GM12801 (cell line): ENCODE measurements at regions not wholly inside any gene's neighbourhood (a gene's known extent, or its start where the extent isn't known, plus 50 kb on each side); places are given as distances from the start of the nearest gene placed in this dataset.

Experiments
- CTCF ChIP-seq: IDR thresholded peaks from one replicate; pipeline ENCODE4 v1.5.1; 2011; ENCODE audit warnings: control low read depth; ENCODE audit not compliant: insufficient read length; ENCODE audit errors: extremely low read depth

DNA sequence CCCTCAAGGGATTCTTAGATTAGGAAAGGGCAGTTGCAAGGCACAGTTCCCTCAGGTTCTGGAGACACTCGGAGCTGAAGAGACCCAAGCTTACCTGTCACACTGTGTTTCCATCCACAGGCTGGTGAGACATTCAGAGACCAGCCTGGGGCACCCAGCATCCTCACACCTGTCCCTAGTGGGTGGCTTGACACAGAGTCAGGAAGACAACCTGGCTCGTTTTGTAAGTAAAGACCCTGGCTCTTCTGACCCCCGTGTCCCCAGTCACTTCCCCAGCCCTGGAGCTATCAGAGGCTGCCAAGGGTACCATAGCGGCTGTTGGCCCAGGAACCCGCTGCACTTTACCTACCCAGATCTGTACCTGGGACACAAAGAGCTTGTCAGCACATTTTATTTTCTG is 409.8 kb downstream of the MATN1 start:
- TF ChIP-seq CTCF, result no peak

GRCh38 chr1:30313176-30313575 is 410.2 kb downstream of the MATN1 start:
- TF ChIP-seq CTCF, result no peak

DNA sequence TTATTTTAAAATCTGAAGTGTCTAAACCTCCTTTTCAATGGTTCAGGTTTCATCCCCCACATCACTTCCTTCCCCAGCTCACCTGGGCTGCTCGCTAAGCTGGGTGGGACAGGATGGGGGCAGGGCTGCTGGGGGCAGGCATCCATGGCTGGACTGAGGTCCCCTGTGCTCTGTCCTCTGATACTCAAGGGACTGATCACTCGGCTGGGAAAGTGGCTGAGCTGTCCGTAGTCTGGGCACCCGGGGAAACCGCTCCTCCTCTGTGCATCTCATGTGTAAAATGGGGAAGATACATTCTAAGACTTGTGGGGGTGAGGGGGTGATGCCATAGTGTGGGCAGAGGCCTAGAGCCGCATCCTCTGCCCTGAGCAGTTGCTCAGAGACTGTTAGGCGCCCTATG is 411.2 kb downstream of the MATN1 start:
- TF ChIP-seq CTCF, result no peak

DNA sequence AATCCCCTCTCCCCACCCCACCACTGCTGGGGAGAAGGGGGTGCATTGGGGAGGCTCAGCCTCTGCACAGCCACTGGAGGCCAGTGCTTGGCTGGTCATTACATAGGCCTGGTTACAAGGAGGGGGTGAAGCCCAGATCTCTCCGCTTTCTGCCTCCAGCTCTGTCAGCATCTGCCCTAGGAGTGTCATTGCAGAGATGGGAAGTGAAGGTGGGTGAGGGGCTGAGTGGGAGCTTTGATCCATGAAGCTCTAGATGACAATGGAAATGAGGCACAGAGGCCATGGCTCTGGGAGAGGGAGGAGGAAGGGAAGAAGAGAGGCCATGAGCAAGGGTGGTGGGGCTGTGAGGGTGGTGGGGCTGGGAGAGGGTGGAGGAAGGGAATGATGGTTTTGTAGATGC is 411.6 kb downstream of the MATN1 start:
- TF ChIP-seq CTCF, result no peak

DNA sequence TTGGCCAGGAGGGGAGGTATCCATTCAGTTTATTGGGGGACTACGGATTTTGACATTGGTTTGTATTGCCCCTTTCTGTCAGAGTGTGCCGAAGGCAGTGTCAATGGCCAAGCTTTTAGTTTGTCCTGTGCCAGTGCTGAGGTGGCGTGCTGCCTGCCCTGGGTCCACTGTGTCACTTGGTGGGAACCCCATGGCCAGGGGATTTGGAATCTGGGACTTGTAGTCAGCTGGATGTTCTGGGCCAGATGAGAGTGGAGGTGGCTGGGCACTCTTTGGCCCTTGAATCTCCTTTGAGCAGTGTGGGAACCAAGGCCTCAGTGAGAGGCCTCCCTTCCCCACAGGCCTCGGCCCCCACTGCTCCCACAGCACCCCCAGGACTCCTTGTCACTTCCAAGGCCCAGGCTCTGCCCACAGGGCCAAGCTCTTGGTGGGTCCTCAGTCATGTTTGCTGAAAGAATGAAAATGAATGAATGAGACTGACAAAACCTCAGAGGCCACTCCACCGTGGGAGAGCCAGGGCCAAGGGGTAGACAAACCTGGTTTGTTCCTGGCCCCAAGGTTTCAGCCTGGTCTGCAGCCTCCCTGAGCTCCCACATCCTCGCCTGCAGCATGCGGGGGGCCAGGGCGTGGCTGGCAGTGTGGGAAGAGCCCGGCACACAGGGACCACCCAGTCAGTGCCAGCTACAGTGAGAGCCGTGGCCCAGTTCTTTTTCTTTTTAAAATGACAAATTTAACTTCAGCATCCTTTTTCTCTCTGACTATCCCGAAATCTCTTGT is 412.2 kb downstream of the MATN1 start:
- no peak for TF ChIP-seq CTCF

DNA sequence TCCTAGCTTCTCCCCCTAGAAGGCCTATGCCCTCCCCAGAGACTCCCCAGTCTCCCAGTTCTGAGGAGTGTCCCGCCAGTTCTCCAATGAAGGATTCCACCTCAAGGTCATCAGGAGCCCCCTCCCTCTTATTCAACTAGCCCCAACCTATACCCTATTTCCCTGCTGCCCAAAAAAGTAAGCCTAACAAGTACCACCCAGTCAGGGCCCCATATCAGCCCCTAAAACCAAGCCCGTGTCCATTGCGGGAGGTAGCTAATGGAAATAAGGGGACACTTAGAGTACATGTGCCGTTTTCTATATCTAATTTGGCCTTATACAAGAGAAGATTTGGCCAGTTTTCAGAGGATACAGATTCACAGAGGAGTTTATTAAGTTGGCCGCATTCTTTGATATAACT is 416.2 kb downstream of the MATN1 start:
- TF ChIP-seq CTCF, result no peak

GRCh38 chr1:30305519-30305918 is 417.9 kb downstream of the MATN1 start:
- TF ChIP-seq CTCF, result no peak

GRCh38 chr1:30305061-30305460 is 418.3 kb downstream of the MATN1 start:
- TF ChIP-seq CTCF, result no peak
